Stimulated activated CD4-positive, alpha-beta T cell treated with anti-CD3 and anti-CD28 coated beads, Interleukin-12 subunit alpha, Interleukin-12 subunit beta, amount 100 ng/mL, for 48 hours (primary cell): ENCODE measurements at regions not wholly inside any gene's neighbourhood (a gene's known extent, or its start where the extent isn't known, plus 50 kb on each side); places are given as distances from the start of the nearest gene placed in this dataset.
"Not testable (repeated sequence)": the region's sequence is repeated elsewhere in the genome, so short reads cannot be mapped to it uniquely, and the experiment has no call there.

Source experiments
- DNase-seq, 3 donors: peaks; one replicate each; pipeline ENCODE4 v3.0.0-alpha.2; 2020; ENCODE audit warnings: low read depth in 2 of 3, low spot score in 1 of 3

DNA sequence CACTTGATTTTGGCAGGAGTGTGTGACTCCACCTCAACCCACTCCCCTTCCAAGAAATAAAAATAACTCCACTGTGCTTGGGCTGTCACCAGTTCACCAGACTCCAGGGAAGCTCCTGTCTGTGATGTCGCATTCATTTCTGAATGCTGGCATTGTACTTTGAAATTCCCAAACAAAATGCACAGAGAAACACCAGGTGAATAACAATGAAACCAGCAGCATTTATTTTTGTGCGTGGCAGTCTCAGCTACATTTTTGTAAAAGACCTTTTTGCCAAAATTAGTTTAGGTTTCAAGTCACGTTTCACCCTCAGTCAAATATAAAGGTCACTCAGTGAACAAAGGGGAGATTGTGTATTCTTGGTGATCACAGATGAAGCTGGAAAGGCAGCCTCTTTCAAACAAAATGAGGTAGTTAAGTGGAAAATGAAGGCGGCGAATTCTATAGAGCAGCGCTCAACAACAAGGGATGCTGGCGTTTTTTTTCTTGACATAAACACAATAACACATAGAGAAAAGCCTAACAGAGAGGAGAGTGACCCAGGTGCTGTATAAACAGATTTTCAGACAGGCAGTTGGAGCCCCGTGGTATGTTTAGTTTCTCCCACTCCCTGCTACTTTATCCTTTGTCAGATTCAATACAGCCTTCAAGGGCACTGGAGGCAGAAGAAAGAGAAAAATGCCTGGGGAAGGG is 210.3 kb upstream of the GCFC2 start:
- DNase-seq = no peak

- no peak for DNase-seq
Measured at GRCh38 chr2:75915851-75916634, 205.3 kb upstream of the GCFC2 start.

- no peak for DNase-seq
Measured at GRCh38 chr2:75896779-75897366, 186.2 kb upstream of the GCFC2 start.

GRCh38 chr2:75894170-75894569 is 183.5 kb upstream of the GCFC2 start:
- no peak for DNase-seq

- DNase-seq = no peak
Measured at GRCh38 chr2:75892490-75892889, 181.8 kb upstream of the GCFC2 start.

GRCh38 chr2:75882530-75882929 is 171.8 kb upstream of the GCFC2 start:
- DNase-seq = no peak

DNA sequence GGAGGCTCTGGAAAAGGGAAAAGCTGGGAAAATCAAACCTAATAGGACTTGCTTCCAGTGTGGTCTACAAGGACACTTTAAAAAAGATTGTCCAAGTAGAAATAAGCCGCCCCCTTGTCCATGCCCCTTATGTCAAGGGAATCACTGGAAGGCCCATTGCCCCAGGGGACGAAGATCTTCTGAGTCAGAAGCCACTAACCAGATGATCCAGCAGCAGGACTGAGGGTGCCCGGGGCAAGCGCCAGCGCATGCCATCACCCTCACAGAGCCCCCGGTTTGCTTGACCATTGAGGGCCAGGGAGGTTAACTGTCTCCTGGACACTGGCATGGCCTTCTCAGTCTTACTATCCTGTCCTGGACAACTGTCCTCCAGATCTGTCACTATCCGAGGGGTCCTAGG is 164.9 kb upstream of the GCFC2 start:
- DNase-seq = not testable (repeated sequence)

DNA sequence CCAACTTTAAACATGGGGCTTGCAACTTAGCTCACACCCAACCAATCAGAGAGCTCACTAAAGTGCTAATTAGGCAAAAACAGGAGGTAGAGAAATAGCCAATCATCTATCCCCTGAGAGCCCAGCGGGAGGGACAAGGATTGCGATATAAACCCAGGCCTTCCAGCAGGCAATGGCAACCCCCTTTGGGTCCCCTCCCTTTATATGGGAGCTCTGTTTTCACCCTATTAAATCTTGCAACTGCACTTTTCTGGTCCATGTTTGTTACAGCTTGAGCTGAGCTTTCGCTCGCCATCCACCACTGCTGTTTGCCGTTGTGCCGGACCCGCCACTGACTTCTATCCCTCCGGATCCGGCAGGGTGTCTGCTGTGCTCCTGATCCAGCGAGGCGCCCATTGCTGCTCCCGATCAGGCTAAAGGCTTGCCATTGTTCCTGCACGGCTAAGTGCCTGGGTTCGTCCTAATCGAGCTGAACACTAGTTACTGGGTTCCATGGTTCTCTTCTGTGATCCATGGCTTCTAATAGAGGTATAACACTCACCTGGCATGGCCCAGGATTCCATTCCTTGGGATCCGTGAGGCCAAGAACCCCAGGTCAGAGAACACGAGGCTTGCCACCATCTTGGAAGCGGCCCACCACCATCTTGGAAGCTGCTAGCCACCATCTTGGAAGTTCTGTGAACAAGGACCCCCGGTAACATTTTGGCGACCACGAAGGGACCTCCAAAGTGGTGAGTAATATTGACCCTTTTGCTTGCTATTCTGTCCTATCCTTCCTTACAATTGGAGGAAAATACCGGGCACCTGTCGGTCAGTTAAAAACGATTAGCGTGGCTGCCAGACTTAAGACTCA is 161.3 kb upstream of the GCFC2 start:
- DNase-seq = not testable (repeated sequence)

DNA sequence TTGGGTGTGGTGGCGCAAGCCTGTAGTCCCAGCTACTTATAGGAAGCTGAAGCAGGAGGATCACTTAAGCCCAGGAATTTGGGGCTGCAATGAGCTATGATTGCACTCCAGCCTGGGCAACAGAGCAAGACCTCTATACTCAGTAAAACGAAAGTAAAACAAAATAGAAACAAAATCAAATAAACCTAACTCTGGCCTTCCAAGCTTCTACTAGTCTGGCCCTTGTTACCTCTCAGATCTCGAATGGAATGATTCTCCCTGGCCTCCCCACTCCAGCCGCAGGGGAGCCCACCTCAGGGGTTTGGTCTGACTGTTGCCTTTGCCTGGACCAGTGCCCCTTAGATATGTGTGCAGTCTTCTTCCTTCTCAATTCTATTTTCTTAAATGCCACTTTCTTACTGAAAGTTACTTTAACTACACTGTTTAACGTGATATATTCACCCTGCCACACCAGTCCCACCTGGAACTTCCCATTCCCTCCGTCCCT is 160.0 kb upstream of the GCFC2 start:
- DNase-seq = no peak

DNA sequence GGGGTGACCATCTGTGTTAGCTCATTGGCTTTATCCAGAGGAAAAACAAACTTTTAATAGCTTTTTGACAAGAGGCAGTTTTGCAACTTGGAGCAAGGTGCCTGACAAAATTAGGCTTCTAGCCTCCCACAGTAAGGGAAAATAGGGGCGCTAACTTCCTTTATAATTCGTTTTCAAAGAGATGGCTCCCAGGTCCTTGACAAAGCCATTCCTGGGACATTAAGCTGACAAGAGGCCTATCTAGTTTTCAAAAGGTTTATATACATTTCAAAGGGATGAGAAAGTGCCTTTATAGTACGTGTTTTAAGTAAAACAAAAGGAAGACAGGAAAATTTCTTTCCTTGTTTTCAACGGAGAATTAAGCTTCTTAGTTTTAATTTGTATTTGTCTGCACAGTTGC is 159.4 kb upstream of the GCFC2 start:
- DNase-seq = no peak

- no peak for DNase-seq
Measured at GRCh38 chr2:75865702-75866101, 155.0 kb upstream of the GCFC2 start.

DNA sequence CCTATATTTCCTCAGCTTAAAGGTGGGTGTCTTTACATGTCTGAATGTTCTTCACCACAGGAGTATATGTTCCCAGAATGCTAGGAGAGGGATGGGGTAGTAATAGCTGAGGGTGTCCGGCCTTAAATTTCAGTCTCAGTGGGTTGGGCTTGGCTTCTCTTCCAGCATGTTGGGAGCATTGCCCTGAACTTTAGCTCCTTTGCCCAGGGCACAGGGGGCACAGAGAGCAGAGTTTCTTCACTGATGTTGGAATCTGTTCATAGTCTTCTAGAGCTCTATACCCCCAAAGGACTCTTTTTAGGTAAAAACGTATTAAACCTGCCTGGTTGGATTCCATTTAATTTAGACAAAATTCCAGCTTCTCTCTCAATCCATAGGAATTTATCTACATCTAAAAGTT is 154.4 kb upstream of the GCFC2 start:
- no peak for DNase-seq

- DNase-seq = no peak
Measured at GRCh38 chr2:75862547-75862946, 151.8 kb upstream of the GCFC2 start.

DNA sequence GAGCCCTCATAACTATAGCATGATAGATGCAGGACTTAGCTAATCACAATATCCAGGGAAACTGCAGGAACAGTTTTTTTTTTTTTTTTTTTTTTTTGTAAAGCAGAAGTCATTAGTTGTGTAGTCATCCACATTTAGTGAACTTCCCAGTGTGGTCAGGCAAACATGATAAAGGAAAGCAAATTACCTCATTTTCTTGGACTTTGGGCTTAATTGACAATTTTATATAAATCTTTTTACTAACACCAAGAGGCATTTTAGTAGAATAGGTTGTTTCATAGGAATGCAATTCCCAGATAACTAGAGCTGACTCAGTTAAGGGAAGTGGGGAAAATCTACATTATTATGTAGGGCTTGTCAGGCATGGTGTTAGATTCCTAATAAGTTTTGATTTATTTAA is 142.7 kb upstream of the GCFC2 start:
- DNase-seq = no peak

- DNase-seq = no peak
Measured at GRCh38 chr2:75852639-75853038, 141.9 kb upstream of the GCFC2 start.

DNA sequence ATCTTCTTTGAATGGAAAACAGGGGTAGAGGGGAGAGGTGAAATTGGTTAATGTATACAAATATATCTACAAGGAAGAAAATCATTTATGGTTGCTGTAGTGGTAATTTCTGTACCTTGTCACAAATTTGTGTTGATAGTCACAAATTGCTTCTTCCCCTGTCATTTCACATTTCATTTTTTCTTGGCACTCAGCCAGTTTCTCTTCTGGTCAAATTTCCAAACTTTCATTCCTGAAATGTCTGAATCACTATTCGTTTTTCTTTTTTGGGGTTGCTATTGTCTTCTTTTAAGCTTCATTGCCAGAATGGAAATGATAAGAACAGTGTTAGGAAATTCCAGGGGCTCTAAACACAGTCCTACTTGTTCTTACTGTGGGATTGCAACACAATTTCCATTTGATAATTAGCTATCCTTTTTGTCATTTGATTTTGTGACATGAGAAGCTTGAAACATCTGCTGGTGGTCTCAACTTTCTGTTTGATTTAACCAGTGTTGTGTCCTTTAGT is 136.0 kb upstream of the GCFC2 start:
- no peak for DNase-seq

DNA sequence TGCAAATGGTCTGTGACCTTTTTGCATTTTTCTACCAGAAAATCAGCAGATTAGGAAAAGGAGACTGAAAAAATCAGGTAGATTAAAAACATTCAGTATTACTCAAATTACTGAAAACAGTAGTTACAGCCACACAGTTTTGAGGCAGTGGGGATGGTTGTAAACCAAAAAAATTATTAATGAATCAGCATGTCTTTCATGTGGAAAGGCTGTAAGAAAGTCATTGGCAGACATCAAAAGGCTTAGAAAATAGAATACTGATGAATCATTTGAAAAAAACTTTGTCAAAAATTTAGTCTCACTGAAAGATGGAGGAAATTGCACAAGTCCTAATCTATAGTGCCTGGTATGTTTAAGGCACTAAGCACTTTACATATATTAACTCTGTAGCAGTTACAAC is 133.9 kb upstream of the GCFC2 start:
- no peak for DNase-seq

DNA sequence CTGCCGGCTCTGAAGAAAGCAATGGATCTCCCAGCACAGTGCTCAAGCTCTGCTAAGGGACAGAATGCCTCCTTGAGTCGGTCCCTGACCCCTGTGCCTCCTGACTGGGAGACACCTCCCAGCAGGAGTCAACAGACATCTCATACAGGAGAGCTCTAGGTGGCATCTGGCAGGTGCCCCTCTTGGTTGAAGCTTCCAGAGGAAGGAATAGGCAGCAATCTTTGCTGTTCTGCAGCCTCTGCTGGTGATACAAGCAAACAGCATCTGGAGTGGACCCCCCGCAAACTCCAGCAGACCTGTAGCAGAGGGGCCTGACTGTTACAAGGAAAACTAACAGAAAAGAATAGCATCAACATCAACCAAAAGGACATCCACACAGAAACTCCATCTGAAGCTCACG is 123.9 kb upstream of the GCFC2 start:
- not testable (repeated sequence) for DNase-seq

DNA sequence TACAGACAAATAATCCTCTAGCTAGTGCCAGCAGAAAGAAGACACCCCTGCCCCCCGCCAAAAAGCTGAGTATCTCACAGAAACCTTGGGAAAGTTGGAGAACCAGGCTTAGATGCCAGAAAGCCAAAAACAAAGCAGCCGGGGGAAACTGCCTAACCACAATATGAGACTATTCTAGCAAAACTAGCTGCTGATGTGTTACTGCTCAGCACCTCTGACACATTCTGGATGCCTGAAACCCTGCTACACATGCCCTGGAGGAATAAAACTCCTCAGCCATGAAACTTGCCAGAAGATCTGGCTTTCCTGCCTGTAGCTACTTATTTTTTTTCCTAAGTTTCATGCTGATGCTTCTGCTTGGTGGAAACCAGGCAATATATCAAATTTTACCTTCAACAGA is 122.7 kb upstream of the GCFC2 start:
- no peak for DNase-seq

GRCh38 chr2:75828826-75829225 is 118.1 kb upstream of the GCFC2 start:
- no peak for DNase-seq

DNA sequence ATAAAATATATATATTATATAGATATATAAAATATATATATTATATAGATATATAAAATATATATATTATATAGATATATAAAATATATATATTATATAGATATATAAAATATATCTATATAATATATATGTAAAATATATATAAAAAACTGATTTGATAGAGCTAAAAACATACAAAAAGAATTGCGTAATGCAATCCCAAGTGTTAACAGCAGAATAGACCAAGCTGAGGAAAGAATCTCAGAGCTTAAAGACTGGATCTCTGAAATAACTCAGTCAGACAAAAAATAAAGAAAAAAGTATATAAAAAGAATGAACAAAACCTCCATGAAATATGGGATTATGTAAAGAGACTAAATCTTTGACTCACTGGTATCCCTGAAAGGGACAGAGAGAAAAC is 112.8 kb upstream of the GCFC2 start:
- DNase-seq = not testable (repeated sequence)
